Astrocyte of the hippocampus (primary cell): ENCODE measurements at regions not wholly inside any gene's neighbourhood (a gene's known extent, or its start where the extent isn't known, plus 50 kb on each side); places are given as distances from the start of the nearest gene placed in this dataset.

Experiments used
- DNase-seq: peaks from one replicate; pipeline ENCODE4 v3.0.0; 2011; ENCODE audit warnings: low read depth, low spot score

GRCh38 chr22:34427841-34428240 is 507.6 kb upstream of the LARGE1 start:
- DNase-seq = no peak

DNA sequence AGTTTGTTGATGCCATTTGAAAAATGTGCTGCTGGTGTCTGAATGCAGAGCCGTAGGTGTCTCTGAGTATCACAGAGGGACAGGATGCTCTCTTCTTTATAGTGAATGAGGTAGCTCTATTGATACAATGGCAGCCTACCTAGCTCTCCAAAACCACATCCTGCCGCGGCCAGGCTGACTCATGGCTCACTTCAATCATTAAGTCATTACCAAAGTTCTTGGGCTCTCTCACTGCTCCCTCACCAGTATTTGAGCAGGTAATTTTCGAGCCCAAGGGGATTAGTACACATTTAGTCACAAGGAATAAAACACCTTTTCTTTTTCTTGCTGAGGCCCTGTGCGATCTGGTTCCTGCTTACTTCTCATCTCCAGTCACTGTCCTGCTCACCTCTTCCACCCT is 509.0 kb upstream of the LARGE1 start:
- no peak for DNase-seq

GRCh38 chr22:34430386-34430785 is 510.1 kb upstream of the LARGE1 start:
- DNase-seq = no peak

- DNase-seq = no peak
Observed at GRCh38 chr22:34434371-34434770, 514.1 kb upstream of the LARGE1 start.

GRCh38 chr22:34437140-34437539 is 516.9 kb upstream of the LARGE1 start:
- no peak for DNase-seq

DNA sequence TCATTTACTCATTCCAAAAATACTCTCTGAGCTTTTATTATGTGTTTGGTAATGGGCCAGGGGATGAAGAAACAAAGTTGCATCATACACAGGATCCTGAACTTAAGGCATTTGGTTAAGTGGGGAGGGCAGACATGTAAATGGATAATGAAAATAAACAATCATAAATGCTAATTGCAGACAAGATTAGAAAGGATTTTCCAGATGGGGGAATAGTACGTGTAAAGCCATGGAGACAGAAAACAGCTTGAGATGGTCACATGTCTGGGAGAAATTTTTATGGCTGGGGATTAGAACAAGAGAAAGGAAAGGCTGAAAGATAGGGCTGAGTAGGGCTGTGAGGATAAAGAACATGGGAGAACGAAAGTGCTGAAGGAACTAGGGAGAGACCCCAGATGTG is 534.3 kb upstream of the LARGE1 start:
- DNase-seq = no peak

GRCh38 chr22:34462795-34463194 is 542.5 kb upstream of the LARGE1 start:
- DNase-seq = no peak

GRCh38 chr22:34475886-34476285 is 555.6 kb upstream of the LARGE1 start:
- no peak for DNase-seq

DNA sequence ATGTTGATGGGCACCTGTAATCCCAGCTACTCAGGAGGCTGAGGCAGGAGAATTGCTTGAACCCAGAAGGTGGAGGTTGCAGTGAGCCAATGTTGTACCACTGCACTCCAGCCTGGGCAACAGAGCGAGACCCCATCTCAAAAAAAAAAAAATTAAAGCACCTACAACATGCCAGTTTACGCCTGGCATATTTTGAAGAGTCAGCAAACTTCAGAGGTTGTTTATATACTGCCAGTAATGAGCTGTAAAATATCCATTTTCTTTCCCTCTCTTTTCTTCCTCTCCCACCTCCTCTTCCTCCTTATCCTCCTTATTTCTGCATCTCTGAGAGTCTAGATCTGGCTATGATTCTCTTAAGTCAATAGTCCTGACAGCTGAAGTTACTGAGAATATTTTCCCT is 556.5 kb upstream of the LARGE1 start:
- DNase-seq = no peak

DNA sequence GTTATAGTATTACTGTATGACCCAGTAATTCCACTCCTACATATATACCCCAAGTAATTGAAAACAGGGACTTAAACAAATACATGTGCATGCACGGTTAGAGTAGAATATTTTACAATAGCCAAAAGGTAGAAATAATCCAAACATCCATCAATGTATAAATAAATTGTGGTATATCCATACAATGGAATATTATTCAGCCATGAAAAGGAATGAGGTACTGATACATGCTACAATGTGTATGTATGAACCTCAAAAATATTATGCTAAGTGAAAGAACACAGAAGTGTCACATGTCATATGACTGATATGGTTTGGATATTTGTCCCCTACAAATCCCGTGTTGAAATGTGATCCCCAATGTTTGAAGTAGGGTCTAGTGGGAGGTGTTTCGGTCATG is 560.8 kb upstream of the LARGE1 start:
- DNase-seq = no peak

GRCh38 chr22:34486381-34486780 is 566.1 kb upstream of the LARGE1 start:
- DNase-seq = no peak

GRCh38 chr22:34489861-34490260 is 569.6 kb upstream of the LARGE1 start:
- DNase-seq = no peak

DNA sequence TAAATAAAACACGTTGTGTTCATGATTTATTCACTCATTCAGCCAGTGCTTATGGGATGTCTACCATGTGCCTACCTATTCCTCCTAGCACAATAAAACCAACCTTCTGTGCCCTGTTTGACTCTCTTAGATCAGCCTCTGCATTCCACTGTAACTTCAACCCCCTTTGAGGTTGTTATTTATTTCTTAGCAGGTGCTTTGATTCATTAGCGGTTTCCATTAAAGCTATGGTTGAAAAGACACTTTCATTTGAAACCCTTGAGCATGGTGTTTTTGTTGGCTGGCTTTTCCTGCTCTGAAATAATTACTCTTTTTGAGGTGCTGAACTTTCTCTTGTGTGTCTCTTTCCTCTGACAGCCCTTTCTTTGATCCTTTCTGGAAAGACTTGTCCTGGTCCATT is 570.6 kb upstream of the LARGE1 start:
- DNase-seq = no peak

DNA sequence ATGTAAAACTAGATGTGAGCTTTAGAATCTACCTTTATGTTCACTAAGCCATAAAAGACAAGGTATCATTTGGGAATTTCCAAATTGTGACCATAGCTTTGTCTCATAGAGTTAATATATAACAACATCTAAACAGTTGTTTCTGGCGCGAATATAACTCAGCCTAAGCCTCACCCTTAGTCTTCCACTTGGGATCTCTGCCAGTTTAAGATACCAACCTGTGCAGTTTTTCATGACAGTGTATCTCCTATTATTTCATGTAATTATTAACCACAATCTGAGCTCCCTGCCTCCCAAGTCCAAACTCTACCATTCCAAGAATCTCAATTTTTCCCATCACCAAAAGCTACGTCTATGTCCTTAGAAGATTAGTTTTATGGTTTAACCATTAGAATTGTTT is 572.5 kb upstream of the ISX start:
- DNase-seq = no peak

DNA sequence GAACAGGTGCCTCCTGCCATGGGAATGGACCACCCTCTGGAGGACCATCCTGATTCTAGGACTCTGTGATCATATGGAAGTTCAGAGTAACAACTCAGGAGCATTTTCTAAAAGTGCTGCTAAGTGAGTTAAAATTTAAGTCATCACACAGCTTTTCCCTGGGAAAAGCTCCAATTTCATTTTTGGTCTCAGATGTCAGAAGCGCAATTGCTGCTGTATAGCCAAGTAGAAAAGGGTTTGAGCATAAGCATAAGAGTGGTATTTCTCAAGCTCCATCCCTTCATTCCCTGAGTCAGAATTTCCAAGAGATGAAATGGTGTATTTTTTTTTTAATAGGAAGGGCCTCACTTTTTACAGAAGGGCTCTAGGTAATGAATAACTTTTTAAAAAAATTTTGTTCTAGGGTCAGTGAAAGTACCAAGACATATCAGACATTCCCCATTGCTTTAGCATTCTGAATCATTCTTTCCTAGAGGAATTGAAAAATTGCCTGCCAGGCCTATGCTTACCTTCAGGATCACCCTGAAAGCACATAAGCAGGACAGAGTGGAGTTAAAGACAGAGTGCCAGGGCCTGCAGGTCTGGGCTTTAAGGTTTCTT is 564.5 kb upstream of the ISX start:
- no peak for DNase-seq

GRCh38 chr22:34502821-34503220 is 563.1 kb upstream of the ISX start:
- DNase-seq = peak; percentile 0

DNA sequence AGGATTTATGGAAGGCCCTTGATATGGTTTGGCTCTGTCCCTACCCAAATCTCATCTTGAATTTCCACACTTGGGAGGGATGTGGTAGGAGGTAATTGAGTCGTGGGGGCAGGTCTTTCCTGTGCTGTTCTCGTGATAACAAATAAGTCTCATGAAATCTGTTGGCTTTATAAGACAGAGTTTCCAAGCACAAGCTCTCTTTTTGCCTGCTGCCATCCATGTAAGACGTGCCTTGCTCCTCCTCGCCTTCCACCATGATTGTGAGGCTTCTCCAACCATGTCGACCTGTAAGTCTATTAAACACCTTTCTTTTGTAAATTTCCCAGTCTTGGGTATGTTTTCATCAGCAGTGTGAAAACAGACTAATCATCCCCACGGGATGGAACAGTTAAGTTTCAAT is 557.2 kb upstream of the ISX start:
- no peak for DNase-seq

- no peak for DNase-seq
Observed at GRCh38 chr22:34526681-34527080, 539.3 kb upstream of the ISX start.

GRCh38 chr22:34534101-34534500 is 531.9 kb upstream of the ISX start:
- no peak for DNase-seq

DNA sequence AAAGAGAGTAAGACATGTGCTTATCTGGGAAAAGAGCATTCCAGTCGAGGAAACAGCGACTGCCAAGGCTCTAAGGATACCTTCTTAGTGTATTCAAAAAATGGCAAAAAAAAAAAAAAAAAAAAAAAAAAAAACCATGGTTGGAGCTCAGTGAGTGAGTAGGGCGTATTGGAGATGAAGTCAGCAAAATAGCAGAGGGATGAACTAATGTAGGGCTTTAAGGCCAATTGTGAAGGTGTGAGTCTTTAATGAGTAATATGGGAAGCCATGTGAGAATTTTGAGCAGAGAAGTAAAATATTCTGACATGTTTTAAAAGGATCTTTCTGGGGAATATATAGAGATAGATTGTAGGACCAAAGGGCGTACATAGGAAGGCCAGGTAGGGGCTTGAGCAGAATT is 498.6 kb upstream of the ISX start:
- no peak for DNase-seq

DNA sequence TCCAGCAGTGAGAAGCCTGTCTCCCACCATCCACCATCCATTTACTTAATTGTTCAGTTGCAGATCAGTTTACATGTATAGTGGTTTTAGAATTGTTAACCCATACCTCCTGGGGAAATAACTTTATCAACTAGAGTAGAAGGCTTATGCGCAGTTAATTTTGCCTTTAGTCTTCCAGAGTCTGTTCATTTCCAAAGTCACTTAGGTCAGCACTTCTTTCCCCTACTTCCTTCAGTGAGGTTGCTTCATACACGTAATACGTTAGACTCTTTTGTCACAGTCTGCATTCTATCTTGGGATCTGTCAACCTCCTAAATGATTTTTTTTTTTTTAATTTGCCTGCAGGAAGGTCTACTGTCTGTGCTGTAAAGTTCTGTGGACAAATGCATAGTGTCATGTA is 495.6 kb upstream of the ISX start:
- no peak for DNase-seq

DNA sequence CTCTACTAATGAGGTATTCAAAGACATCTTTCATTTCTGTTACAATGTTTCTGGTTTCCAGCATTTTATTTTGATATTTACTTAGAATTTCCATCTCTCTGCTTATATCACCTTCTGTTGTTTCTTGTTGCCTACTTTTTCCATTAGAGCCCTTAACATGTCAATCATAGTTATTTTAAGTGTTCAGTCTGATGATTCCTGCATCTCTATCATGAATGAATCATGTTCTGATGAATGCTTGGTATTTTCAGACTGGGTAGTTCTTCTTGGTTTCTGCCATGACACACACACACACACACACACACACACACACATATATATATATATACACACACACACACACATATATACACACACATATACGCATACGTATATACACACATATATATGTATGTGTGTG is 486.4 kb upstream of the ISX start:
- DNase-seq = no peak

DNA sequence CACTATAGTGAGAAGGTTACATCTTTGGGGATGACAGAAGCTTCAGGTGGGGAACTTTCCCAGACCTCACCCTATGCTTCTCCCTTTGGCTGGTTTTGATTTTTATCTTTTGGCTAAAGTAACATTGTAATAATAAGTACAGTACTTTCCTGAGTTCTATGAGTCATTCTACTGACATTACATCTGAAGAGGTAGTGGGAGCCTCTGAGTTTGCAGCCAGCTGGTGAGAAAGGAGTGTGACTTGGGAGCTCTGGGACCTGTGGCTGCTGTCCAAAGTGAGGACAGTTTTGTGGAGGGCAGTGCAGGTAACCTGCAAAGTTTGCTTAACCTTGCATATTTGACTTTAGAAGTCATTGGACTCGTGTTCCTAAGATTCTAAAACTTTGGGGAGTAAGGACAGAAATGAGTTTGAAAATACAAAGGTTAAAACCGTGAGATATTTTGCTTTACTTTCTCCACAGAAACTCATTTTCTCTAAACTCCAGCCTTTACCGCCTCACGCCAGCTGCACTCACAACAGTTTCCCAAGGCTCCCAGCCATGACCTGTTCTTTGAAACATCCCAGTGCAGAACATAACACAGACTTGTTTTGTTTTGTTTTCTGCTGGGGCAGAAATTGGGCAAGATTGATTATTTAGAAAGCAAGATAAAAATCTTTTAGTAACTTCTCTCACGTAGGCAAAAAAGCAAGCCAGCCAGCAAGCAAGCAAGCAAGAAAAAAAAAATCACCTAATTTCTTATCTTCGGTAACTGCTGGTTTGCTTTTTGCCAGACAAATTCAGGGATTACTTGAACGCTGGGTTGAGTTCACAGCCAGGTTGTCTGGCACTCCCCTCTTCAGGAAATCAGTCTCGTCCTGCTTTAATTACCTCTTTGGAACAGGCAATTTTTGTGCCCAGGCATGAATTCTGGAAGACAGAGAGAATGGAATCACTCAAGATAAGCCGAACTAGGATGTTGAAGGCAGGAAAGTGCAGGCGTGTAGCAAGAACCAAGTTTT is 478.3 kb upstream of the ISX start:
- DNase-seq = peak; percentile 4
